Osteoblast (primary cell): ENCODE measurements at regions not wholly inside any gene's neighbourhood (a gene's known extent, or its start where the extent isn't known, plus 50 kb on each side); places are given as distances from the start of the nearest gene placed in this dataset.

Source experiments
- DNase-seq: peaks from one replicate; pipeline ENCODE4 v3.0.0; 2011; ENCODE audit warnings: low spot score, mixed read lengths; ENCODE audit not compliant: insufficient read length; ENCODE audit errors: missing footprints
- H2AFZ ChIP-seq: 2 replicates; pipeline ENCODE4 v1.6.0; 2011; ENCODE audit warnings: mild to moderate bottlenecking, low read length
- H3K27ac ChIP-seq: 2 replicates; pipeline ENCODE4 v1.5.1; 2011; ENCODE audit warnings: mild to moderate bottlenecking, low read depth, low read length, moderate library complexity
- H3K27me3 ChIP-seq: 2 replicates; pipeline ENCODE4 v1.6.0; 2012; ENCODE audit warnings: mild to moderate bottlenecking, control low read depth, inconsistent platforms, low read length, moderate library complexity; ENCODE audit not compliant: insufficient read depth
- H3K36me3 ChIP-seq: 2 replicates; pipeline ENCODE4 v1.5.1; 2011; ENCODE audit warnings: mild to moderate bottlenecking, low read length, control low read depth, moderate library complexity; ENCODE audit not compliant: insufficient read depth
- H3K4me1 ChIP-seq: 2 replicates; pipeline ENCODE4 v1.5.1; 2011; ENCODE audit warnings: mild to moderate bottlenecking, low read length, control low read depth, moderate library complexity; ENCODE audit not compliant: insufficient read depth
- H3K4me2 ChIP-seq: 2 replicates; pipeline ENCODE4 v1.6.0; 2011; ENCODE audit warnings: mild to moderate bottlenecking, low read length; ENCODE audit not compliant: insufficient read depth
- H3K4me3 ChIP-seq: fragments of 200-600 bp; sonication (generic); 3 replicates; pipeline ENCODE4 v1.5.1; 2012; ENCODE audit warnings: mild to moderate bottlenecking, low read length, inconsistent platforms; ENCODE audit not compliant: insufficient read depth
- H3K79me2 ChIP-seq: 2 replicates; pipeline ENCODE4 v1.6.0; 2012; ENCODE audit warnings: mild to moderate bottlenecking, low read length, control low read depth, inconsistent platforms; ENCODE audit not compliant: insufficient read depth
- H3K9me3 ChIP-seq: 2 replicates; pipeline ENCODE4 v1.5.1; 2011; ENCODE audit warnings: low read depth, low read length, control low read depth
- H4K20me1 ChIP-seq: 2 replicates; pipeline ENCODE4 v1.6.0; 2012; ENCODE audit warnings: mild to moderate bottlenecking, low read length, control low read depth; ENCODE audit not compliant: insufficient read depth
- CTCF ChIP-seq: IDR thresholded peaks from 2 replicates; pipeline ENCODE4 v1.5.1; 2011; ENCODE audit warnings: mild to moderate bottlenecking, low read depth, low read length, moderate library complexity; ENCODE audit errors: extremely low read depth

GRCh38 chr7:93773446-93773845 lies 117.1 kb downstream of the TFPI2 start:
- Histone ChIP-seq H4K20me1 (no peaks in the 10 kb centered on the region), H3K4me2 (no peak overlapping the region), H3K9me3 (no peaks in the 10 kb centered on the region), H3K27ac (no peak overlapping the region), H3K79me2 (no peaks in the 10 kb centered on the region), H3K36me3 (no peaks in the 10 kb centered on the region), H3K4me1 (no peaks in the 10 kb centered on the region), H3K4me3 (no peak overlapping the region), H2AFZ (no peak overlapping the region), H3K27me3 (peaks cover 6% of the 10 kb centered on the region)
- DNase-seq = no peak
- no peak for TF ChIP-seq CTCF

GRCh38 chr7:93765475-93765874 lies 125.1 kb downstream of the TFPI2 start:
- no peak overlapping the region for H3K4me3 ChIP-seq
- TF ChIP-seq CTCF = no peak
- H3K36me3 ChIP-seq = no peaks in the 10 kb centered on the region
- no peak overlapping the region for H3K4me2 ChIP-seq
- no peaks in the 10 kb centered on the region for H3K9me3 ChIP-seq
- no peak for DNase-seq
- H3K4me1 ChIP-seq = no peaks in the 10 kb centered on the region
- H3K27me3 ChIP-seq = no peaks in the 10 kb centered on the region
- no peak overlapping the region for H3K27ac ChIP-seq
- no peaks in the 10 kb centered on the region for H4K20me1 ChIP-seq
- H3K79me2 ChIP-seq = no peaks in the 10 kb centered on the region
- H2AFZ ChIP-seq = no peak overlapping the region

GRCh38 chr7:93758631-93759030 lies 131.9 kb downstream of the TFPI2 start:
- Histone ChIP-seq H3K9me3 (no peaks in the 10 kb centered on the region), H3K4me1 (no peaks in the 10 kb centered on the region), H2AFZ (no peak overlapping the region), H3K4me3 (no peak overlapping the region), H4K20me1 (no peaks in the 10 kb centered on the region), H3K36me3 (no peaks in the 10 kb centered on the region), H3K27me3 (no peaks in the 10 kb centered on the region), H3K27ac (no peak overlapping the region), H3K4me2 (no peak overlapping the region), H3K79me2 (no peaks in the 10 kb centered on the region)
- no peak for TF ChIP-seq CTCF
- DNase-seq = no peak

- Histone ChIP-seq H3K27ac (no peak overlapping the region), H2AFZ (no peak overlapping the region), H3K79me2 (no peaks in the 10 kb centered on the region), H4K20me1 (no peaks in the 10 kb centered on the region), H3K4me2 (no peak overlapping the region), H3K9me3 (no peaks in the 10 kb centered on the region), H3K27me3 (peaks cover 5% of the 10 kb centered on the region), H3K36me3 (no peaks in the 10 kb centered on the region), H3K4me3 (no peak overlapping the region), H3K4me1 (no peaks in the 10 kb centered on the region)
- DNase-seq = no peak
- TF ChIP-seq CTCF = no peak
Observed at GRCh38 chr7:93757426-93757825, 133.1 kb downstream of the TFPI2 start.
